ENCODE measurements at regions not wholly inside any gene's neighbourhood (a gene's known extent, or its start where the extent isn't known, plus 50 kb on each side); places are given as distances from the start of the nearest gene placed in this dataset.
A peak's percentile ranks its signal among the peaks of the same experiment; 100 is the strongest.

- no peak for TF ChIP-seq CTCF (IDR thresholded peaks at IDR 0.05; ENCODE audit: extremely low read depth, low read depth, low read length)
Measured at GRCh38 chr3:159418571-159419526, 569.8 kb upstream of the IL12A start.

GRCh38 chr3:159429702-159430101 lies 558.9 kb upstream of the IL12A start:
- Histone ChIP-seq H3K79me2 (ENCODE audit: insufficient read depth, low read length) (no peaks in the 10 kb centered on the region), H3K27ac (ENCODE audit: low read depth, low read length) (no peak overlapping the region), H2AFZ (ENCODE audit: low read length) (no peak overlapping the region), H3K4me2 (ENCODE audit: insufficient read depth, low read length) (no peak overlapping the region), H4K20me1 (ENCODE audit: insufficient read depth, low read length) (no peaks in the 10 kb centered on the region), H3K9me3 (ENCODE audit: low read depth, low read length) (no peaks in the 10 kb centered on the region), H3K27me3 (ENCODE audit: insufficient read depth, low read length) (peaks cover 4% of the 10 kb centered on the region), H3K4me3 (ENCODE audit: insufficient read depth, low read length) (no peak overlapping the region), H3K4me1 (ENCODE audit: insufficient read depth, low read length) (no peaks in the 10 kb centered on the region), H3K36me3 (ENCODE audit: insufficient read depth, low read length) (no peaks in the 10 kb centered on the region)
- DNase-seq (ENCODE audit: insufficient read length, low spot score, missing footprints): no peak
- TF ChIP-seq CTCF (IDR thresholded peaks at IDR 0.05; ENCODE audit: extremely low read depth, low read depth, low read length): no peak

More at GRCh38 chr3:159418571-159419526, 569.8 kb upstream of the IL12A start:
- Histone ChIP-seq H2AFZ (ENCODE audit: low read length) (peak overlapping the region; percentile 57), H3K79me2 (ENCODE audit: insufficient read depth, low read length) (no peaks in the 10 kb centered on the region), H4K20me1 (ENCODE audit: insufficient read depth, low read length) (no peaks in the 10 kb centered on the region), H3K4me3 (ENCODE audit: insufficient read depth, low read length) (no peak overlapping the region), H3K27ac (ENCODE audit: low read depth, low read length) (no peak overlapping the region), H3K4me1 (ENCODE audit: insufficient read depth, low read length) (peaks cover 7% of the 10 kb centered on the region), H3K9me3 (ENCODE audit: low read depth, low read length) (no peaks in the 10 kb centered on the region), H3K36me3 (ENCODE audit: insufficient read depth, low read length) (no peaks in the 10 kb centered on the region), H3K4me2 (ENCODE audit: insufficient read depth, low read length) (no peak overlapping the region), H3K27me3 (ENCODE audit: insufficient read depth, low read length) (no peaks in the 10 kb centered on the region)
- peak; percentile 50 for DNase-seq (ENCODE audit: insufficient read length, low spot score, missing footprints)

- no peak overlapping the region for H3K27ac ChIP-seq (ENCODE audit: low read depth, low read length)
- TF ChIP-seq CTCF (IDR thresholded peaks at IDR 0.05; ENCODE audit: extremely low read depth, low read depth, low read length): no peak
- H3K27me3 ChIP-seq (ENCODE audit: insufficient read depth, low read length): peaks cover 11% of the 10 kb centered on the region
- H3K4me3 ChIP-seq (ENCODE audit: insufficient read depth, low read length): no peak overlapping the region
- no peaks in the 10 kb centered on the region for H3K36me3 ChIP-seq (ENCODE audit: insufficient read depth, low read length)
- no peak overlapping the region for H3K4me2 ChIP-seq (ENCODE audit: insufficient read depth, low read length)
- H3K4me1 ChIP-seq (ENCODE audit: insufficient read depth, low read length): no peaks in the 10 kb centered on the region
- no peaks in the 10 kb centered on the region for H4K20me1 ChIP-seq (ENCODE audit: insufficient read depth, low read length)
- H3K9me3 ChIP-seq (ENCODE audit: low read depth, low read length): no peaks in the 10 kb centered on the region
- DNase-seq (ENCODE audit: insufficient read length, low spot score, missing footprints): no peak
- H3K79me2 ChIP-seq (ENCODE audit: insufficient read depth, low read length): no peaks in the 10 kb centered on the region
- H2AFZ ChIP-seq (ENCODE audit: low read length): no peak overlapping the region
Measured at GRCh38 chr3:159432682-159433340, 555.8 kb upstream of the IL12A start.

GRCh38 chr3:159439346-159439745 lies 549.3 kb upstream of the IL12A start:
- H3K4me1 ChIP-seq (ENCODE audit: insufficient read depth, low read length): no peaks in the 10 kb centered on the region
- H3K27ac ChIP-seq (ENCODE audit: low read depth, low read length): no peak overlapping the region
- H3K4me3 ChIP-seq (ENCODE audit: insufficient read depth, low read length): no peak overlapping the region
- no peaks in the 10 kb centered on the region for H3K79me2 ChIP-seq (ENCODE audit: insufficient read depth, low read length)
- no peaks in the 10 kb centered on the region for H3K36me3 ChIP-seq (ENCODE audit: insufficient read depth, low read length)
- no peak for TF ChIP-seq CTCF (IDR thresholded peaks at IDR 0.05; ENCODE audit: extremely low read depth, low read depth, low read length)
- peaks cover 6% of the 10 kb centered on the region for H3K27me3 ChIP-seq (ENCODE audit: insufficient read depth, low read length)
- no peak overlapping the region for H3K4me2 ChIP-seq (ENCODE audit: insufficient read depth, low read length)
- DNase-seq (ENCODE audit: insufficient read length, low spot score, missing footprints): no peak
- no peaks in the 10 kb centered on the region for H3K9me3 ChIP-seq (ENCODE audit: low read depth, low read length)
- H4K20me1 ChIP-seq (ENCODE audit: insufficient read depth, low read length): no peaks in the 10 kb centered on the region
- H2AFZ ChIP-seq (ENCODE audit: low read length): no peak overlapping the region

All from osteoblast (primary cell).